Activated B cell treated with CpG ODN at 0.5 μM for 24 hours (primary cell): ENCODE measurements at regions not wholly inside any gene's neighbourhood (a gene's known extent, or its start where the extent isn't known, plus 50 kb on each side); places are given as distances from the start of the nearest gene placed in this dataset.

ENCODE experiments used
- ATAC-seq: fragments of 200-7000 bp; cut with Tn5 transposase; one replicate; pipeline ENCODE4 v1.10.0; 2021; ENCODE audit warnings: low read depth, mild to moderate bottlenecking, moderate library complexity
- CTCF ChIA-PET: fragments of 350-600 bp; sonication (Branson Sonifier 250); formaldehyde crosslinking; loops from one replicate; lab custom pipeline; 2021; ENCODE audit warnings: antibody characterized with exemption; lab: Charles Lee
- POLR2A ChIA-PET: fragments of 350-600 bp; sonication (Branson Sonifier 250); formaldehyde crosslinking; loops from one replicate; lab custom pipeline; 2021; ENCODE audit warnings: antibody characterized with exemption; lab: Charles Lee
- DNase-seq: peaks from one replicate; pipeline ENCODE4 v3.0.0; 2022
- H3K27ac Mint-ChIP-seq: one replicate; pipeline ENCODE4 v1.8.0; 2020; ENCODE audit warnings: mixed read lengths
- H3K27me3 Mint-ChIP-seq: one replicate; pipeline ENCODE4 v1.8.0; 2021; ENCODE audit warnings: mixed read lengths
- H3K36me3 Mint-ChIP-seq: one replicate; pipeline ENCODE4 v1.8.0; 2021; ENCODE audit warnings: low read depth, mixed read lengths
- H3K4me1 Mint-ChIP-seq: one replicate; pipeline ENCODE4 v1.8.0; 2021; ENCODE audit warnings: mixed read lengths
- H3K4me3 Mint-ChIP-seq: one replicate; pipeline ENCODE4 v1.8.0; 2020; ENCODE audit warnings: mild to moderate bottlenecking, mixed read lengths
- H3K9me3 Mint-ChIP-seq: one replicate; pipeline ENCODE4 v1.8.0; 2020; ENCODE audit warnings: mixed read lengths
- CTCF ChIP-seq: fragments of 200-600 bp; IDR thresholded peaks from one replicate; pipeline ENCODE4 v1.8.0; 2022; ENCODE audit warnings: antibody characterized with exemption, mild to moderate bottlenecking
- intact Hi-C: fragments of 100-400 bp; cut with micrococcal nuclease; formaldehyde crosslinking; loops from one replicate; pipeline ENCODE4 v1.15.1; 2024

DNA sequence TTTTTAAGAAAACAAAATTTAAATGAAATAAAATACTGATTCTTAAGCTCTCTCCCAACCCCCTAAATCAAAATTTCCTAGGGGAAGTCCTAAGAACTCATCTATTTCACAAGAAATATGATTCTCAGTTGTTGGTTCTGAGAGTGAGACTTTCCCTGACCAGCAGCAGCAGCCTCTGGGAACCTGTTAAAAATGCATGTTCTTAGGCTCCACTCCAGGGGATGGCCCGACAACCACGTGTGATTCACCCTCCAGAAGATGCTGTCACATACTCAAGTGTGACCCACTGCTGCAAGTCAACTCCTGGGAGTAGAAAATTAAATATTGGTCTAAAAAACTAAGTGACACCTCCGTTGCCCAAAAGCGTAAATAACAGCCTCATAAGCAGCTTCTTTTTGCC is 343.2 kb upstream of the NR2F2 start:
- H3K9me3 Mint-ChIP-seq, result peaks cover 5% of the 10 kb centered on the region
- ATAC-seq (no peak), DNase-seq (no peak)
- H3K27me3 Mint-ChIP-seq, result no peaks in the 10 kb centered on the region
- no peaks in the 10 kb centered on the region for H3K4me1 Mint-ChIP-seq
- no peaks in the 10 kb centered on the region for H3K36me3 Mint-ChIP-seq
- H3K4me3 Mint-ChIP-seq, result no peak overlapping the region
- no peak for TF ChIP-seq CTCF
- POLR2A ChIA-PET, result no interaction called here
- CTCF ChIA-PET, result no interaction called here
- no peak overlapping the region for H3K27ac Mint-ChIP-seq
- intact Hi-C loops, result no loop called here

DNA sequence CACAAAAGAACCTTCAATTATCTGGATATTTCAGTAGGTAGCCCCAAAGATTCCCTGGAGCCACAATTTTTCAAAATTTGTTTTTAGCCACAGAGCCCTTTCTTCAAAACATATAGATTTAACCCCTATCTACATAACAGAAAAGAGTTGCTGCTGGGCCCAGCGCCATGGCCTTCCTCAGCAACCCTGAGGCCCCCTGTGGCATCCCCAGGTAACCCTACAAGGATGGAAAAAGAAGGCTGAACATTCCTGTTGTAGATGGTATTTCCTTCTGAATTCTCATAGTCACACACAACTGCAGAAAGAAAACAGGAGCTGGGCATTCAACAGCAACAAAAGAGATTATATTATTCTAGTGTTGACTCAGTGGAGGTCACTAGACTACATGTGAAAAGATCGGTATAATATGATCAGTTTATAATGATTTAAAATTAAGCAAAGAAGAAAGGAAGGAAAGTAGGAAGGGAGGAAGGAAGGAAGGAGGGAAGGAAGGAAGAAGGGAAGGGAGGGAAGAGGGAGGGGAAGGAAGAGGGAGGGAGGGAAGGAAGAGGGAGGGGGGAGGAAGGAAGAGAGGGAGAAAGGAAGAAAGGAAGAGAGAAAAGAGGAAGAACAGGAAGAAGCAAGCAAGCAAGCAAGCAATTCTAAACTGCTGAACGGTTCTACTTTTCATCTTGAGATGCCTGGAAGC is 342.5 kb upstream of the NR2F2 start:
- peaks cover 3% of the 10 kb centered on the region for H3K9me3 Mint-ChIP-seq
- ATAC-seq (no peak), DNase-seq (no peak)
- no peak overlapping the region for H3K27ac Mint-ChIP-seq
- no peak overlapping the region for H3K4me3 Mint-ChIP-seq
- intact Hi-C loops, result no loop called here
- ChIA-PET CTCF (no interaction called here), POLR2A (no interaction called here)
- TF ChIP-seq CTCF, result no peak
- H3K36me3 Mint-ChIP-seq, result no peaks in the 10 kb centered on the region
- H3K4me1 Mint-ChIP-seq, result no peaks in the 10 kb centered on the region
- H3K27me3 Mint-ChIP-seq, result no peaks in the 10 kb centered on the region

DNA sequence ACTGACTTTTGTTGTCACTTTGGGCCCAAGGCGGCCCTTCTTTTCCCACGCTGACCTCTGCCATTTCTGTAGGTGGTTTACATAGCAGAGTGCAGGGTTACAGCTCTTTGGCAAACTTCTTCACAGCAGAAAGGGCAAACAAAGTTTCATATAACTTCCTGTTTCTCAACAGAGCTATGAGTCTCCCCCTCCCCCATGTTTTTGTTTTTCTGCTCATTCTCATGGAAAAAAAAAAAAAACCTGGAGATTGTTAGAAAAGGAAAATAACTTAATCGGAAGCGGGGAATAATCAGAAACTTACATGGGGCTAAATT is 342.0 kb upstream of the NR2F2 start:
- CTCF ChIA-PET, result no interaction called here
- Mint-ChIP-seq H3K27me3 (no peaks in the 10 kb centered on the region), H3K27ac (no peak overlapping the region), H3K4me3 (no peak overlapping the region), H3K4me1 (no peaks in the 10 kb centered on the region), H3K9me3 (peaks cover 2% of the 10 kb centered on the region), H3K36me3 (no peaks in the 10 kb centered on the region)
- DNase-seq (no peak), ATAC-seq (no peak)
- POLR2A ChIA-PET, result no interaction called here
- TF ChIP-seq CTCF, result no peak
- intact Hi-C loops, result no loop called here

- H3K36me3 Mint-ChIP-seq, result no peaks in the 10 kb centered on the region
- ChIA-PET POLR2A (no interaction called here), CTCF (no interaction called here)
- H3K9me3 Mint-ChIP-seq, result peaks cover 2% of the 10 kb centered on the region
- no peaks in the 10 kb centered on the region for H3K4me1 Mint-ChIP-seq
- ATAC-seq (no peak), DNase-seq (no peak)
- no peaks in the 10 kb centered on the region for H3K27me3 Mint-ChIP-seq
- TF ChIP-seq CTCF, result no peak
- intact Hi-C loops, result no loop called here
- no peak overlapping the region for H3K4me3 Mint-ChIP-seq
- no peak overlapping the region for H3K27ac Mint-ChIP-seq
Measured at GRCh38 chr15:95989392-95989791, 341.1 kb upstream of the NR2F2 start.

DNA sequence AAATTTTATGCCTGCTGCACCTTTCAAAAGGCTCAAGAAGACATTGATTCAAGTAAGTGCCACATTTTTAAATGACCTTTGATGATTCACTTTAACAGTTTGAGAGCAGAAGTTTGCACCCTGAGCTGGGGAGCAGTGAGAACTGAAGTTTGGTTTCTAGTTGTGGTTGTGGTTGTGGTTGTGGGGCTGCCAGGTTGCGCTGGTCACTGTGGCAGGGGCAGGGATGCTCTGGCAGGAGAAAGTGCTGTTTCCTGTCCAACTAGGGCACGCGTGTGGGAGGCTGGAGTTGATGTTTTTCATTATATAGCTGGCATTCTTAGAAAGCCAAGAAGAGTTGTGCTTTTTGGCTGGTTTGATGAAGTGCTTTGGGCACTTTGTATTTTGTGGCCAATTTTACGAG is 339.7 kb upstream of the NR2F2 start:
- POLR2A ChIA-PET, result no interaction called here
- Mint-ChIP-seq H3K9me3 (no peaks in the 10 kb centered on the region), H3K4me1 (no peaks in the 10 kb centered on the region), H3K27ac (no peak overlapping the region), H3K36me3 (no peaks in the 10 kb centered on the region), H3K4me3 (no peak overlapping the region), H3K27me3 (no peaks in the 10 kb centered on the region)
- DNase-seq, result no peak
- ATAC-seq, result no peak
- CTCF ChIA-PET, result no interaction called here
- no peak for TF ChIP-seq CTCF
- intact Hi-C loops, result no loop called here
